ENCODE measurements at regions not wholly inside any gene's neighbourhood (a gene's known extent, or its start where the extent isn't known, plus 50 kb on each side); places are given as distances from the start of the nearest gene placed in this dataset.
"Not testable (repeated sequence)": the region's sequence is repeated elsewhere in the genome, so short reads cannot be mapped to it uniquely, and the experiment has no call there.

GRCh38 chr16:33913601-33914000 is 454.2 kb downstream of the TP53TG3F start:
- H3K4me3 ChIP-seq (ENCODE audit: low read length); DNase-seq (ENCODE audit: low read depth): not testable (repeated sequence)

- DNase-seq (ENCODE audit: low read depth) = not testable (repeated sequence)
Measured at GRCh38 chr16:33920761-33921545, 461.5 kb downstream of the TP53TG3F start.

GRCh38 chr16:33922914-33923313 is 463.5 kb downstream of the TP53TG3F start:
- DNase-seq (ENCODE audit: low read depth); H3K4me3 ChIP-seq (ENCODE audit: low read length): not testable (repeated sequence)

More at GRCh38 chr16:33920761-33921545, 461.5 kb downstream of the TP53TG3F start:
- H3K4me3 ChIP-seq (ENCODE audit: low read length) = not testable (repeated sequence)

GRCh38 chr16:33928026-33928425 is 468.6 kb downstream of the TP53TG3F start:
- not testable (repeated sequence) for DNase-seq (ENCODE audit: low read depth); H3K4me3 ChIP-seq (ENCODE audit: low read length)

GRCh38 chr16:33932191-33932590 is 472.8 kb downstream of the TP53TG3F start:
- H3K4me3 ChIP-seq (ENCODE audit: low read length); DNase-seq (ENCODE audit: low read depth): not testable (repeated sequence)

- H3K4me3 ChIP-seq (ENCODE audit: low read length); DNase-seq (ENCODE audit: low read depth): not testable (repeated sequence)
Measured at GRCh38 chr16:33933039-33933438, 473.6 kb downstream of the TP53TG3F start.

- DNase-seq (ENCODE audit: low read depth) = not testable (repeated sequence)
Measured at GRCh38 chr16:33935766-33936165, 476.4 kb downstream of the TP53TG3F start.

GRCh38 chr16:33938097-33938496 is 478.7 kb downstream of the TP53TG3F start:
- H3K4me3 ChIP-seq (ENCODE audit: low read length); DNase-seq (ENCODE audit: low read depth): not testable (repeated sequence)

More at GRCh38 chr16:33935766-33936165, 476.4 kb downstream of the TP53TG3F start:
- not testable (repeated sequence) for H3K4me3 ChIP-seq (ENCODE audit: low read length)

- DNase-seq (ENCODE audit: low read depth); H3K4me3 ChIP-seq (ENCODE audit: low read length): not testable (repeated sequence)
Measured at GRCh38 chr16:33961536-33961935, 502.1 kb downstream of the TP53TG3F start.

GRCh38 chr16:33965534-33965933 is 506.1 kb downstream of the TP53TG3F start:
- H3K4me3 ChIP-seq (ENCODE audit: low read length); DNase-seq (ENCODE audit: low read depth): not testable (repeated sequence)

- H3K4me3 ChIP-seq (ENCODE audit: low read length); DNase-seq (ENCODE audit: low read depth): not testable (repeated sequence)
Measured at GRCh38 chr16:33966855-33967254, 507.4 kb downstream of the TP53TG3F start.

- not testable (repeated sequence) for H3K4me3 ChIP-seq (ENCODE audit: low read length); DNase-seq (ENCODE audit: low read depth)
Measured at GRCh38 chr16:33974557-33974956, 515.1 kb downstream of the TP53TG3F start.

- DNase-seq (ENCODE audit: low read depth); H3K4me3 ChIP-seq (ENCODE audit: low read length): not testable (repeated sequence)
Measured at GRCh38 chr16:33975744-33976143, 516.3 kb downstream of the TP53TG3F start.

GRCh38 chr16:33976521-33976920 is 517.1 kb downstream of the TP53TG3F start:
- not testable (repeated sequence) for DNase-seq (ENCODE audit: low read depth); H3K4me3 ChIP-seq (ENCODE audit: low read length)

GRCh38 chr16:33978784-33979183 is 519.4 kb downstream of the TP53TG3F start:
- DNase-seq (ENCODE audit: low read depth); H3K4me3 ChIP-seq (ENCODE audit: low read length): not testable (repeated sequence)

- H3K4me3 ChIP-seq (ENCODE audit: low read length); DNase-seq (ENCODE audit: low read depth): not testable (repeated sequence)
Measured at GRCh38 chr16:33979613-33980012, 520.2 kb downstream of the TP53TG3F start.

- H3K4me3 ChIP-seq (ENCODE audit: low read length); DNase-seq (ENCODE audit: low read depth): not testable (repeated sequence)
Measured at GRCh38 chr16:33980736-33981135, 521.3 kb downstream of the TP53TG3F start.

GRCh38 chr16:33984428-33984827 is 525.0 kb downstream of the TP53TG3F start:
- H3K4me3 ChIP-seq (ENCODE audit: low read length) = not testable (repeated sequence)

GRCh38 chr16:33986521-33986920 is 527.1 kb downstream of the TP53TG3F start:
- not testable (repeated sequence) for DNase-seq (ENCODE audit: low read depth)

More at GRCh38 chr16:33984428-33984827, 525.0 kb downstream of the TP53TG3F start:
- DNase-seq (ENCODE audit: low read depth) = not testable (repeated sequence)

GRCh38 chr16:33987348-33987963 is 528.0 kb downstream of the TP53TG3F start:
- not testable (repeated sequence) for H3K4me3 ChIP-seq (ENCODE audit: low read length); DNase-seq (ENCODE audit: low read depth)

More at GRCh38 chr16:33986521-33986920, 527.1 kb downstream of the TP53TG3F start:
- not testable (repeated sequence) for H3K4me3 ChIP-seq (ENCODE audit: low read length)

All from retinal pigment epithelial cell (primary cell).